Right forelimb (tissue), 1 donor: ENCODE measurements at regions not wholly inside any gene's neighbourhood (a gene's known extent, or its start where the extent isn't known, plus 50 kb on each side); places are given as distances from the start of the nearest gene placed in this dataset.

Experiments
- DNase-seq: peaks from one replicate; pipeline ENCODE4 v3.0.0-alpha.2; 2018

DNA sequence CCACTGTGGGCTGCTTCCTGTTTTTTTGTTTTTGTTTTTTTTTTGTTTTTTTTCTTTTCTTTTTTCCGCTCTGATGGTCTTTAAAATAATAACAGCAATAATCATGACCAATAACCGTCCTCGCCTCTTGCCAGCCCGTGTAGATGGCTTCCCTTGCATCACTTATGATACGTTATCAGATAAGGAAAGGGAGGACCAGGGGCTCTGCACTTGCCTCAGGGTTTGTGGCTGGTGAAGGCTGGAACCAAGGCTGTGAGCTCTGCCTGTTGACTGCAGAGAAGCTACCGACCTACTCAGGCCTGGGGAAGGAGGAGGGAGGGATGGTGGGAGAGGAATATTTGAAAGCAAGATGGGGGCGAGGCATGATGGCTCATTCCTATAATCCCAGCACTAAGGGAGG, 114.0 kb upstream of the SDK2 start:
- DNase-seq, result no peak

DNA sequence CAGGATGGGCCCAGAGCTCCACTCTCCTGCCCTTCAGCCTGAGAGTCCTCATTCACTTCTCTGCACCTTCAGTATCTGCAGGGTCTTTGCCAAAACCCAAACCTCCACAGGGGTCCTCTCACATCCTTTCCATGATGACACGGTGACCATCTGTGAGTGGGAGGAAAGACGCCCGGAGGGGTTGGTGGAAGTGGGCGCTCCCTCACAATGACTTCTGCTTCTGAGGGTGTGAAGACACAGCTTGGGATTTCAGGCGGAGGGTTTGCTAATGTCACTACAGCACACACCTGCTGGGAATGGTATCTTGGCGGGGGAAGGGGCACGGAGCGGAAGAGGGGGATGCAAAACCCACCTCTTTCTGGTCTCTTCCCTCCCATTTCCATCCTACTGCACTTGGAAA, 115.1 kb upstream of the SDK2 start:
- no peak for DNase-seq

DNA sequence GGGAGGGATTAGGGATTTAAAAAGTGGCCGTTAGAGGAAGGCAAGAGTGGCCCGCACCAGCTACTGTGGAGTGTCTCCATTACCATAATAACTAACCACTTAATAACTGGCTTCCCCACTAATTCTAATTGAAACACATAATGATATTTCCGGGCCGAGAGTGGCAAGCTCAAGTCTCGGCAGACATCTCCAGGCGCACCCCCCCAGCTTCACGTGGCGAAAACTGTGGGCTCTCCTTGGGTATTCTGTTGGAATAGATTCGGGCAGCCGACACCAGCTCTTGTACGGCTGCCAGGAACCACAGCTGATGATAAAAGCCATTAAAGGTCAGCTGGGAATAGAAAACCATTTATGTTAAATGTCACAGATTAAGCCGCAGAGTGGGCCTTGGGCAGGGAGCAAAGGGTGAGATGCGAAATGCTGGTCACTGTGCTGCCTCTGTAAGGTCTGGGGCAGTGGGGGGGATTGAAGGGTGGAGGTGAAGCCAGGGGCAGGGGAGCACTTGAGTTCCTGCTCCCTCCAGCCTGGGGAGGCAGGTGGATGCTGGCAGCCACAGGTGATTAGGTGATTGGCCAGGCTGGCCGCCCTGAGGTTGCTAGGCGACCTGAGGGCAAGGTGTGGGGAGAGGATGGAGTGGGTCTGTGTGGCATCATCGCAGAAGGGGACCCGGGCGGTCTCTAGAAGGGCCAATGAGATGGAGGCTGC, 115.6 kb upstream of the SDK2 start:
- DNase-seq, result no peak

DNA sequence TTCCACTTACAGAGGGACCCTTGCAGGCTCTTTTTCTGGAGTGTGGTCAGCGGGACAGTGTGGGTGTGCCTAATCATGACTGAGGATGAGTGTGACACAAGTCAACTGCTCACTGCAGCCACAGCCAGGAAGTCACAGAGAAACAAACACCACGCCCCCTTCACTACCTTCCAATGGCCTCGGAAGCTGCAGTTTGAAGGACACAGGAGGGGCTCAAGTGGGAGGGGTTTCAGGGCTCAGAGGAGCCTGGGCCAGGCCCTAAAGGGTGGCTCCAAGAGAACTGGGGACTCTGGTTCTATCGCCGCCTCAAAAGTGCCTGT, 116.2 kb upstream of the SDK2 start:
- DNase-seq, result no peak

DNA sequence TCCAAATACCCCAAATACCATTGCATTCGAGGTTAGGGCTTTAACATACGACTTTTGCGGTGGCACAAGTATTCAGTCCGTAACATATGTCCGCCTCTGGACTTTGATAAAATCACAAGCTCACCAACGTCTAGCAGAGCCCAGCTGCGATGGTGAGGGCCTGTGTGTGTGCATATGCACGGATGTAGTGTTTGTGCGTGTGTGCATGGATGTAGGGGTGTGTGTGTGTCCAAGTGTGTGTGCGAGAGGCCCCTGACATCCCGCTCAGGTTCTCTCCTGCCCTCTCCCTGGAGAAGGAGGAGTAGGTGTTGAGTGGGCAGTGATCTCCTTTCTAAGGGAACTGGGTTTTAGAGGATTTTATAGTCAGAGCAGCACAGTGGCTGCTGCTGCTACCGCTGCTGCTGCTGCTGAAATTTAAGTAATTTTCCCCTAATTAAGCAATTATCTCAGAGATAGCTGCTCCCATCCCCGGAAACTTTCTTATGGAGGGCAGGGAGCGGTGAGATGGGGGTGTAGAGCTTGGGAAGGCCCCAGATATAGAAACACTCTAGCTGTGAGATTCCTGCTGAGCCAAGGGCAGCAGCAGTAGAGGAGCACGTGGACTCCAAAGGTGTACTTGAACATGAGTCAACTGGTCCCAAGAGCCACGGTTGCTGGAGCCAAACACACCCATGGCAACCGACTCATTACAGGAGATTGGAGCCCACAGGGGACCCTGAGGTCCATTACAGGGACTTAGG, 121.7 kb upstream of the SDK2 start:
- no peak for DNase-seq

DNA sequence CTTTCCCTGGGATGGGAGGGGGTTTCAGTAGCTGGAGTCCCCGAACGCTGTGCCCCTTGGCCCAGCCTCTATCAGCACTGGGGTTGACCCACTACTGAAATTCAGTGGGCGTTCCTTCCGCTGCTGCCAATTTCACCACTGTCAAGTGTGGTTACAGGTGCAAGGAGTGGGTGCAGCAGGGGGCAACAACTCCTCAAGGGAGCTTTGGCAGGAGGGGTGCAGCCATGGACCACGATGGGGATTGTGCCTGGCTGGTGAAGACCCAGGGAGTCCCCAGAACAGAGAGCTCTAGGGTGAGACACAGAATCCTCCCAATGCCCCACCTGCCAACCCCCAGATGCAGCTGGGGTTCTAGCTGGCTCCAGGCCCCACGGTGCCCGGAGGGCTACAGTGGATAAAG, 123.5 kb upstream of the SDK2 start:
- no peak for DNase-seq

DNA sequence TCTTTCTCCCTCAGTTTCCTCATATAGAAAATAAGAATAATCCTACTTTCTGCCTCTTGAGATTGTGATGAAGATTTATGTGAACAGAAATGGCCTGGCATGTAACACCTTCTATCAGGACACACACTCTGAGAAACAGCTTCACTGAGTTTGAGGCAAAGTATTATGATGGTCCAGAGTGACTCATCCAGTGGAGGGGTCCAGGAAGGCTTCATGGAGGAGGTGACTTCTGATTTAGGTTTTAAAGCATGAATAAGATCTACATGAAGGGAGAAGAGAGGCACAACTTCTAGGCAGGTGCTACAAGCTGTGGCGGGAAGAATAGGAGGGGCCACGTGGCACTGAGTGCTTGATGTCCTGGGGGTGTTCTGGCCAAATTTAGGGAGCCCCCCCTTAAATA, 124.4 kb upstream of the SDK2 start:
- DNase-seq, result no peak

DNA sequence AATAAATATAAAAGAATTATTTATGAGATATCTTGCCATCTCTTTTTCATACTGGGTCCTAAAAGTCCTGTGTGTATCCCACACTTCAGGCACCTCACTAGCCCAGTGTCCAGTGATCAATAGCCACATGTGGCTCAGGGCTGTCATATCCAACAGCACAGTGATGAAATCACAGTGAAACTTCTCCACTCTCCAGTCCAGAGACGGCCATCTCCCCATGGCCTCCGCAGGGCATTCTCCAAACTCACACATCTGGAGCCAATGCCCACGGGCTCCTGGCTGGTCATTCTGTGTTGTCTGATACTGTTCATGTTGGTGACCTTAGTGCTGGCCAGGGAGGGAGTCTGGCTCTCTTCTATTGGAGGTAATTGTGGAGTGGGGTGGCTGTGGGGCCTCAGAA, 125.2 kb upstream of the SDK2 start:
- DNase-seq, result no peak

DNA sequence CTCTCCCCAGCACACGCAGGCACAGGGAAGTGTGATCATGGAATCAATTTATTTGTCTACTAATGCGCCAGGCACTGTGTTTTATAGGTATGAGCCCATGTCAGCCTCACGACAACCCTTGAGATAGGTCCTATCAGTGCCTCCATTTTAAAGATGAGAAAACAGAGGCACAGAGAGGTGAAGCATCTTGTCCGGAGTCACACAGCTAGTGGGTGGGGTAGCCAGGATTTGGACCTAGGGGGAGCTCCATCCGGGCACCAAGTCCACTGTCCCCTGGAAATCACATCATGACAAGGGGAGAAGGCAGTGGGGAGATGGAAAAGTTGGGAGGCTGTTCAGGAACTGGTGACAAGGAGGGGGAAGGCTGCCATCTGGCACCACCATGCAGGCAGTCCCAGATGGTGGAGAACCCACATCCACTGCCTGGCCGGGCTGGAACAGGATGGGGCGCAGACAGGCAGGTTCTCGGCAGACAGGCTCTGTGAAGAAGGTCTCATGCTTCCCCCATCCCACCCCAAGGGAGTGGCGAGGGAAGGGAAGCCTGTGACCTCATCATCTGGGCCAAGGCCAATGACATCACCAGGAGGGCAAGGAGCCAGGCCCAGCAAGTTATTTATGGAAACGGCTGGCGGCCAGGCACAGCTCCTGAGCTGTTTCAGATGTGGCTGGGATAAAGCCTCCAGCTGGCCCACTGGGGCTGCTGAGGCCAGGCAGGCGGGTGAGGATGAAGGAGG, 126.0 kb upstream of the SDK2 start:
- peak; percentile 95 for DNase-seq

DNA sequence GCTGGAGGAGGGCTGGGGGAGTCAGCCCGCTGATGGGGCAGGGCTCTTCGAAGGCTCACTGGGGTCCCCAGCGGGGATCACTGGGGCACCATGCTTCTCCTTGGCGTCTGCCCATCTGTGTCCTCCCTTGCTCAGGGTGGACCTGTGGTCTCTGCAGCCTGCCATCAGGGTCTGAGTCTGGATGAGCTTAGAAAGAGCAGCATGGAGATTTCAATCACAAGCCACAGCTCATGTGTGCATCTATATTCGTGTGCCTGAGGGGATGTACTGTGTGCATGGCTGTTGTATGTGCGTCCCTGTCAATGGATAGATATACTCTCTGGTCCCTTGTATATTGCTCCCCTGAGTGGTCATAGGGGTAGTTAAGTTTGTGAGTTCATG, 126.6 kb upstream of the SDK2 start:
- DNase-seq, result no peak

DNA sequence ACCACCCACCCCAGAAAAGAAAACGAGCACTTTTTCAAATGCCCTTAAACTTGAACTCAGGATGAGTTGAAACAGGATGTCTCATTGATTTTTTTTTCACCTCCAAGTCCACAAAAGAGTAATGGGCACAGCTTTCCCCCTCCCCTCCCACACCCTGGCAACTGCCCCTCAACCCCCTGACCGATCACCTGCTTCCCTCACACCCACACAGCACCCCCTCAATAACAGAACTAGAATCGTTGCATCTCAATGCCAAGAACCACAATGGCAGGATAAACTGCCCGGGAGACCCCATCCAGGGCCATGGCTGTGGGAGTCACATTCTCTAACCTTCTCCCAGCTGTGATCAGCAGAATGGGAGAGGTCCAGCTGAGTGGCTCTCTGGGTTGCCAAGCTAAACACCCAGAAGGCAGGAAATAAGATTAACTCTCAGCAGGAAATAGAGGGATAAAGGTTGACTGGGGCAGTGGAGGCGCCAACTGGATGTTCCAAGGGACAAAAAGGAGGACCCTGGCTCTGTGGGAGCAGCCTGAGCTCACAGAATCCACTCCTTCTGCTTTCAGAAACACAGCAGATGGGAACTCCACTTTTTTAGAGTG, 128.0 kb upstream of the SDK2 start:
- no peak for DNase-seq

DNA sequence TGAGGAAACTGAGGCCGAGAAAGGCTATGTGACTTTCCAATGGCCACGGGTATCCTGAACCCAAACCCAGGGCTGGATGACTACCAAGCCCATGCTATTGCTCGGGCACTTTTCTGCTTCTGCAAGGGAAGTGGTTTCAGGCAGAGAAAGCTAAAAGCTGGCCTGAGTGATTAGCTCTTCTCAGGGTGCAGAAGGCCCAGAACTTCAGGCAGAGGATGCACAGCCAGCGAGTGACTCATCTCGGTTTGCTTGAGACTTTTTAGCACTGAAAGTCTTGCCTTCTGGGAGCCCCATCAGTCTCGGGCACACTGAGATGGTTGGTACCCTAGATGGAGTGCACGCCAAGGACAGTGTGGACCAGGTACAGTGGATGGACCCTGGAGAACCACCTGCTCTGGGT, 129.5 kb upstream of the SDK2 start:
- no peak for DNase-seq

DNA sequence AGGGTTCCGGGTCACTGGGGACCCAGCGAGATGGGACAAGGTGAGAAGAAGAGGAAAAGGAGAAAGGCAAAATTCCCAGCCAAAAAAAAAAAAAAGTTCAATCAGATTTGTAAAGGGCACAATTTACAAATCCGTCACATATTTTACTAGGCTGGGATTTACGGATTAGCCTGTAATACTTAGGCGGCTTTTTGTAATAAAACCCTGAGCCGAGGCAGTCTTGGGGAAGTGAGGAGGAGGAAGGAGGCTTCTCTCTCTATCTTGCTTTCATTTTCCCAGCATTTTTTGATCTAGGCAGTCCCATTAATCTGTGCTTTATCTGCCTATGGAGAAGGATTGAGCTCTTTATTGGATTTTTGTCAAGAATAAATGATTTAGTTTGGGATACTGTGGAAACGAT, 130.6 kb upstream of the SDK2 start:
- no peak for DNase-seq

DNA sequence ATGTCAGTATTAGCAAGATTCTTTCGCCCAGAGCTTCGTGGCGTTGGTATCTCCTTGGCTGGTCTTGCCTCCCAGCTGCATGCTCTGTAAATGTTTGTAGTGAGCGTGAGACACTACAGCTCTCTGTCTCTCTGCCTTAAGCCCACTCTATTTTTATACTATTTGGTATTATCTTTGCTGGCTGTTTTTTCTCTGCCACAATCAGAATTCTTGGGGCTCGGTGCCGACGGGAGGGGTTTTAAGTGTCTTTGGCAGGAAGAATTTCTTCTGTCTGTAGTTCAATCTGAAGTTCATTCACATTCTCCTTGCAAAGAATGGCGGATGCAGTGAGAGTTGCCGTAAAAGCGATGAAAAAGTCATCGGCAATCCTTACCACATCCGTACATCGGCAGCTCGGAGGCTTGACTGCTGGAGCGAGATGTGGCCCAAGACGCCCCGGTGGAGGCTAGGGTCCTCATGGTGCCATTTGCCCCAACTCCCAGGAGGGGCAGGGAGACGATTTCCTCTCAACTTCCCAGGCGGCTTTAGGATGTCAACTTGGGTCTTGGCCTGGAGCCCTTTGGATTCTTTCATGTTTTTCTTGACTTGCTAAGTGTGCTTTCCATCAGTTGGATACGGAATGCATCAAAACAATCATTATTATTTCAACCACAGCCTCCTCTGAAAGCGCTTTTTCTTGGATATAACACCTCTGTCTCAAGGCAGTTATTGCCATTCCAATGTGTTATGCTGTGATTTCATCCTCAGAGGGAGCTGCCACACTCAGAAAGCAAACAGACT, 132.3 kb upstream of the SDK2 start:
- DNase-seq, result no peak

DNA sequence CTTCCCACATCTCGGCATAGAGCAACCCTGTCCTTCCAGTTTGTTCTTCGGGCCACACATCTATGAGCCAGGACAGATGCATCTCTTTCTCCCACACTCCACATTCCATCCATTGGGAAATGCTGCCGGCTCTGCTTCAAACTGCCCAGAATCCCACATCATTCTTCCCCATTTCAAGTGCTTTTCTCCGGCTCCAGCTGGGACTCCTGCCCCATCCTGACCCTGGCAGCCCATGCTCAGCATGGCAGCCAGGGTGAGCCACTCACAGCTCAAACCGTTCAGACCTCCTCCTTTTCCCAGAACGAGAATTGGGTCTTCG, 132.8 kb upstream of the SDK2 start:
- DNase-seq, result no peak

DNA sequence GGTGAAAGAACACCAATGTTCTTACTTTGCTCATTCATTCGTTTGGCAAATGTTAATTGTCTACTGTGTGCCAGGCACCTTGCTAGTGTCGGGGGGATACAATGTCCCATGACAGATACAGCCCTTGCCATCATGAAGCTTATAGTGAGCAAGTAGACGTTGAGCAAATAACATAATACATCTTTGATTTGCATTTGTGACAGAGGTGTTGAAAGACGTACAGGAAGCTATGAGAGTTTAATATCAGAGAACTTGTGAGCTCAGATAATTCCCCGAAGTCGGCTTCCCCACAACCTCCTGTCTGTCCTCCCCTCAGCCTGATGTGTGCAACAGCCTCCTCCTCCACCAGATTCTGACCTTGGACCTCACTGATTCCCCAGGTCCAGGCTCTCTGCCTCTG, 138.0 kb upstream of the SDK2 start:
- no peak for DNase-seq

DNA sequence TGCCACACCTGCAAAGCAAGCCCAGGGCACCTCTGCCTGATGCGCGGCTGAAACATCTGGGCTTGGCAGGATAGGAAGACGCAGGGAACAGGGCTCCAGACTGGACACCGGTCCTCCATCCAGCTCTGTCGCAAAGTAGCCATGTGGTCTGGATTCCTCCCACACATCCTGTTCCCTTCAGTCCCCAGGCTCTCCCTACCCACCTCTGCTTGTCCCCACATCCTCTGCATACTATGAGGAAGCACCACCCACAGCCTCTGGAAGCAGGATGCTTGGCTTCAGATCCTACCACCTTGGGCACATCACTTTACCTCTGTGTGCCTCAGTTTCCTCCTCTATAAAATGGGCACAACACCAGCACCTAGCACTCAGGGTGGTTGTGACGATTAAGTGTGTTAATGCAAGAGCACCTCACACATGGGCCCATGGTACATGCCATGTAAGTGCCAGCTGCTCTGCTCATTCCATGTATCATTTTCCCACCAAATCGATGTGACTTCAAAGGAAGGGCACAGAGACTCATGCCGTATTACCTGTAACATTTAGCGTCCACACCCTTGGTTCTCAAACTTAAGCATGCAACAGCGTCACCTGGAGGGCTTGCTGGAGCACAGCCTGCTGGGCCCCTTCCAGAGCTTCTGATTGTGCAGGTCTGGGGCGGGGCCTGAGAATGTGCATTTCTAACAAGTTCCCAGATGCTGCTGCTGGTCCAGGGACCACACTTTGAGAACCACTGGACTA, 138.6 kb upstream of the SDK2 start:
- DNase-seq, result no peak

DNA sequence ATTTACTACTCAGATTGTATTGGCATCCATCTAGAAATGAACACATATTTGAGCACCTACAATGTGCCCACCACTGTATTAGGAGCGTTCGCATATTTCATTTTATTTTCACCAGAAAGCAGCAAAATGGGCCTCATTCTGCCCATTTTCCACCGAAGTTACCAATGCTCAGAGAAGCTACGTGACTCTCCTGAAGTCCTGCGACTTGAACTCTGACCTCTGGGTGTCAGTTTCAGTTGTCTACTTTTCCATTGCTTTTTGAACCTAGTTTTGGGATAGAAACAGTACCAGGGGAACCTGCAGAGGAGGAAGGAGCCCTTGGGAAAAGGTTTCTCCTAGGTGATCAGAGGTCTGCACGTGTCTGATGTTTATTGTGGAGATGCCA, 139.1 kb upstream of the SDK2 start:
- DNase-seq, result no peak

DNA sequence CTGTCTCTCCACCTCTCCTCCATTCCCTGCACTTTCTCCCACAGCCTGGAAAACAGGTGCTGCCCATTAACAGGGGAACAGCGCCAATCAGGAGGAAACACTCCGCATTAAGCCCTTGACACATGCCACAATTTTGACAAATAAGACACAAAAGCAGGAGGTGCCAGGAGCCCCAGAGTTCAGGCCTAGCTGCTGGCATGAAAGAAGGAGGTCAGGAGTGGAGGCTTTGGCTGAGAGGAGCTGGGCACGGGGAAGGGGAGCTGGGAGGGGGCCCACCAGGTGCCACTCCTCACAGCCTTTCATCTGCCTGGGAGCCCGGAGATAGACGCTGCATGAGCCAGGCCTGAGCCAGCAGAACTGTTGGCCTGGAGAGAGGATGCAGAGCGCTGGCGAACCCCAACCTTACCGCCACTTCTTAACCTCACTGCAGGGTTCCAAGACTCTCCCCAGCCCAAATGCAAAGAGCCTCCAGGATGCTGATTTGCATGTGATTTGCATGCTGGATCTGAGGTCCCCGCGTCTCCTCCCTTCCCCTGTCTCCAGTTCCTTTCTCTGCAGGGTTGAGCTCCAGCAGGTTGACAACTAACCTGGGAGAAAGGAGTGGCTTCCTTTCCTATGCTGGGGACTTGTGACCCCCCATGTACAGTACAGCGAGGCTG, 139.8 kb upstream of the SDK2 start:
- peak; percentile 20 for DNase-seq

DNA sequence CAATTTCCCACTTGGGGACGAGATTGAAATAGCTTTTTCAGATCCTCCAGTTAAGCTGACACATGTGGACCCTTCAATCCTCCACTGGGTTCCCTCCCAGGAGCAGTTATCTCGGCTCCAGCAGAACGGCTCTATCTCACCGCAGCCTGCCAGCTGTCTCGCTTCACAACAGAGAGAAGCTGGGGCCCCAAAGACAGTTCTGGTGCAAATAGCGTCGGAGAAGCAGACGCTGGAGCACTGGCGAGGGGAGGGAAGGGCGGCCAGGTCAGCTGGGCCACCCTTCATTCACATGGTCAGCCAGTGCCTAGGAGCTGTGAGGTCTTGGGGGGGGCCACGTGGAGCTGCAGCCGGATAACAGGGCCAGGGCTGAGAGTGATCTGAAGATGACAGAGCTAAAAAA, 141.3 kb upstream of the SDK2 start:
- no peak for DNase-seq

DNA sequence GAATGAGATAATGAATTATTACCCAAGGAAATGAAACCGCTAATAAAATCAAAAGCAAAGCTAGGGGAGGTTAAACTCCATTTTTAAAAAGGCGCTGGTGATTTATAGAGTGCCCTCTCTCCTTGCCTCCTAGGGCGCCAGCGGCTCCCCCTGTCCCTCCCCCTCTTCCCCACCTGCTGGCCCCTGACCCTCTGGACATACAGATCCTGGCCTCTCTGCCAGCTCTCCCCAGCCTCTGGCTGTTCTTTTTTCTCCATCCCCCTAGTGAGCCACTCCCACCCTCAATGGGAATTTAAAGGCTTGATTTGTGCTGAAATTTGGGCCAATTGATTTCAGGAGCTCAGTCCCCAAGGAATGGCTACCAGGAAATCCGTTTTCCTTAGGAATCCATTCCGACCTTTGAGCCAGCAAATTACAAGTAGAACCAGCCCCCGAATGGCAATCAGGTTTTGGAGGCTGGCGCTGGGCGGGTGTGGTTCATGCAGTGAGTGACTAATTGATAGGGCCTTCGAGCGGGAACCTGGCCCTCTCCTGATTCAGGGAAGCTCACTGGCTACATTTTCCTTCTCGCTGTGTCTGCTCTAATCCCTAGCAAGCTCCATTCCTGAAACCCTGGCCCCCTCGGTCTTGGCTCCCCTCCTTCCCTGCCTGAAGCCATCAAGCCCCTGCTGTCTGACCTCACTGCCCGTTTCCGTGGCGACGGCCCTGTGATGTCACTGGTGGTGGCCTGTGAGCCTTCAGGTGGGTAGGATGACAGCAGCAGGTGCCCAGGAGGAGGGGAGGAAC, 141.9 kb upstream of the SDK2 start:
- no peak for DNase-seq
